OCI-LY7 (cell line): ENCODE measurements at regions not wholly inside any gene's neighbourhood (a gene's known extent, or its start where the extent isn't known, plus 50 kb on each side); places are given as distances from the start of the nearest gene placed in this dataset.

Source experiments
- EZH2phosphoT487 ChIP-seq: fragments of 200-600 bp; sonication (generic); IDR thresholded peaks from 2 replicates; pipeline ENCODE4 v1.6.1; 2018; ENCODE audit warnings: low read depth, borderline replicate concordance, mild to moderate bottlenecking, mixed run types, antibody characterized with exemption, low read length, moderate library complexity, mixed read lengths
- TF ChIP-seq, protein P1 (sequence below): fragments of 200-600 bp; sonication (generic); conservative IDR thresholded peaks from 2 replicates; pipeline ENCODE4 v1.5.1; 2014; ENCODE audit warnings: mild to moderate bottlenecking, antibody characterized with exemption, low read length, moderate library complexity, mixed read lengths

DNA sequence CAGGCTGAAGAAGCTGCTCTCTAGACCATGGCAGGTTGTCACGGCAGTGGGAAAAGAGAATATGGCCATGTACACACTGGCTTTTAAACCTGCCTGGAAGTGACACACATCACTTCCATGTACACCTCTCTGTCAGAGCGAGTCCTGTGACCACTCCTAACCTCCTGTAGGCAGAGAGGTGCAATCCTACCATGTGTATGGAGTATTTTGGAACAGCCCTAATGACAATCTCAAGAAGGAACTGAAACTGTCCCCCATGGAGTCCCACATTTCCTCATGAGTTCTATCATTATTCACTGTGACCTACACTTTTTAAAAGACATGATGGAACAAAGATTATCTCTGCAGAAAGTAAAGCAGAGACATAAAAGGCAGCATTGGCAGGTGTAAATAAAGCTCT is 153.4 kb upstream of the PFN2 start:
- TF ChIP-seq, protein P1, sequence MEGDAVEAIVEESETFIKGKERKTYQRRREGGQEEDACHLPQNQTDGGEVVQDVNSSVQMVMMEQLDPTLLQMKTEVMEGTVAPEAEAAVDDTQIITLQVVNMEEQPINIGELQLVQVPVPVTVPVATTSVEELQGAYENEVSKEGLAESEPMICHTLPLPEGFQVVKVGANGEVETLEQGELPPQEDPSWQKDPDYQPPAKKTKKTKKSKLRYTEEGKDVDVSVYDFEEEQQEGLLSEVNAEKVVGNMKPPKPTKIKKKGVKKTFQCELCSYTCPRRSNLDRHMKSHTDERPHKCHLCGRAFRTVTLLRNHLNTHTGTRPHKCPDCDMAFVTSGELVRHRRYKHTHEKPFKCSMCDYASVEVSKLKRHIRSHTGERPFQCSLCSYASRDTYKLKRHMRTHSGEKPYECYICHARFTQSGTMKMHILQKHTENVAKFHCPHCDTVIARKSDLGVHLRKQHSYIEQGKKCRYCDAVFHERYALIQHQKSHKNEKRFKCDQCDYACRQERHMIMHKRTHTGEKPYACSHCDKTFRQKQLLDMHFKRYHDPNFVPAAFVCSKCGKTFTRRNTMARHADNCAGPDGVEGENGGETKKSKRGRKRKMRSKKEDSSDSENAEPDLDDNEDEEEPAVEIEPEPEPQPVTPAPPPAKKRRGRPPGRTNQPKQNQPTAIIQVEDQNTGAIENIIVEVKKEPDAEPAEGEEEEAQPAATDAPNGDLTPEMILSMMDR: no peak
- TF ChIP-seq EZH2phosphoT487: no peak
